SU-DHL-6 (cell line): ENCODE measurements at regions not wholly inside any gene's neighbourhood (a gene's known extent, or its start where the extent isn't known, plus 50 kb on each side); places are given as distances from the start of the nearest gene placed in this dataset.

Experiments
- H2AFZ ChIP-seq: fragments of 200-600 bp; sonication (generic); 2 replicates; pipeline ENCODE4 v1.6.1; 2014; ENCODE audit warnings: low read depth, mild to moderate bottlenecking, moderate library complexity, mixed read lengths, antibody characterized with exemption, low read length; ENCODE audit not compliant: severe bottlenecking
- H3F3A ChIP-seq: fragments of 200-600 bp; shearing (Covaris generic); 2 replicates; pipeline ENCODE4 v1.6.0; 2016; ENCODE audit warnings: antibody characterized with exemption, mild to moderate bottlenecking; ENCODE audit not compliant: insufficient read depth
- H3K27ac ChIP-seq: fragments of 200-600 bp; sonication (generic); 2 replicates; pipeline ENCODE4 v1.5.1; 2016; ENCODE audit warnings: low read depth, mild to moderate bottlenecking, low read length, moderate library complexity, mixed read lengths
- H3K27me3 ChIP-seq: fragments of 200-600 bp; sonication (generic), shearing (Covaris generic); 2 replicates; pipeline ENCODE4 v1.6.0; 2014; ENCODE audit warnings: mild to moderate bottlenecking, low read length
- H3K36me3 ChIP-seq: fragments of 200-600 bp; sonication (generic); 2 replicates; pipeline ENCODE4 v1.6.1; 2014; ENCODE audit warnings: mild to moderate bottlenecking, low read length, mixed read lengths
- H3K4me2 ChIP-seq: fragments of 300-600, 200-600 bp; shearing (Covaris generic), sonication (generic); 2 replicates; pipeline ENCODE4 v1.6.0; 2014; ENCODE audit warnings: low read length, low read depth, mild to moderate bottlenecking; ENCODE audit not compliant: poor library complexity, severe bottlenecking
- H3K4me3 ChIP-seq: fragments of 200-600 bp; sonication (generic); 2 replicates; pipeline ENCODE4 v1.5.1; 2014; ENCODE audit warnings: antibody characterized with exemption, low read length, mild to moderate bottlenecking, mixed read lengths; ENCODE audit not compliant: insufficient read depth, poor library complexity, severe bottlenecking
- H3K79me2 ChIP-seq: fragments of 200-600 bp; sonication (generic); 2 replicates; pipeline ENCODE4 v1.6.1; 2014; ENCODE audit warnings: mild to moderate bottlenecking, low read length, moderate library complexity; ENCODE audit not compliant: insufficient read depth
- H3K9ac ChIP-seq: fragments of 200-600 bp; sonication (generic); 2 replicates; pipeline ENCODE4 v1.7.0; 2014; ENCODE audit warnings: mild to moderate bottlenecking, low read length
- H3K9me2 ChIP-seq: fragments of 200-600 bp; sonication (generic); replicated peaks from 2 replicates; pipeline ENCODE4 v1.6.1; 2014; ENCODE audit warnings: low read length; ENCODE audit not compliant: insufficient read depth
- H3K9me3 ChIP-seq: fragments of 200-600 bp; sonication (generic); 2 replicates; pipeline ENCODE4 v1.6.1; 2014; ENCODE audit warnings: low read length, mixed read lengths; ENCODE audit not compliant: insufficient read depth
- H4K20me1 ChIP-seq: fragments of 200-600 bp; sonication (generic); 2 replicates; pipeline ENCODE4 v1.6.1; 2014; ENCODE audit warnings: low read depth, mild to moderate bottlenecking, antibody characterized with exemption, low read length, moderate library complexity, mixed read lengths
- CTCF ChIP-seq: fragments of 200-600 bp; sonication (generic); IDR thresholded peaks from one replicate; pipeline ENCODE4 v1.5.1; 2017; ENCODE audit warnings: antibody characterized with exemption, mild to moderate bottlenecking, low read length, moderate library complexity; ENCODE audit not compliant: insufficient read depth, poor library complexity, severe bottlenecking
- EZH2phosphoT487 ChIP-seq: fragments of 200-600 bp; sonication (generic), shearing (Covaris generic); conservative IDR thresholded peaks from 2 replicates; pipeline ENCODE4 v1.6.1; 2018; ENCODE audit warnings: mild to moderate bottlenecking, antibody characterized with exemption, low read length, moderate library complexity, mixed read lengths

- Histone ChIP-seq H3K27me3 (0 out of 2 replicates have a peak, but pooled peaks cover 4% of the 10 kb centered on the region), H3K9me3 (peaks cover 12% of the 10 kb centered on the region; the same call in 1 of the 2 replicates)
These were observed 66.3 kb upstream of the GLI2 start for GRCh38 chr2:120669121-120669952.

GRCh38 chr2:120669971-120670370 lies 65.7 kb upstream of the GLI2 start:
- H2AFZ ChIP-seq, result no peak overlapping the region
- 0 out of 2 replicates have a peak, but pooled peaks cover 4% of the 10 kb centered on the region for H3K27me3 ChIP-seq
- H3K9me2 ChIP-seq, result no peaks in the 10 kb centered on the region
- H4K20me1 ChIP-seq, result no peaks in the 10 kb centered on the region
- no peak overlapping the region for H3K4me3 ChIP-seq
- H3K79me2 ChIP-seq, result no peaks in the 10 kb centered on the region
- H3F3A ChIP-seq, result no peaks in the 10 kb centered on the region
- peaks cover 12% of the 10 kb centered on the region; the same call in 1 of the 2 replicates for H3K9me3 ChIP-seq
- no peak for TF ChIP-seq EZH2phosphoT487
- TF ChIP-seq CTCF, result no peak
- H3K9ac ChIP-seq, result no peak overlapping the region
- no peaks in the 10 kb centered on the region for H3K36me3 ChIP-seq
- no peak overlapping the region for H3K4me2 ChIP-seq
- no peak overlapping the region for H3K27ac ChIP-seq

More at GRCh38 chr2:120669121-120669952, 66.3 kb upstream of the GLI2 start:
- H3K4me2 ChIP-seq, result no peak overlapping the region
- H3K9me2 ChIP-seq, result no peaks in the 10 kb centered on the region
- H2AFZ ChIP-seq, result no peak overlapping the region
- no peaks in the 10 kb centered on the region for H4K20me1 ChIP-seq
- no peak overlapping the region for H3K27ac ChIP-seq
- H3K36me3 ChIP-seq, result no peaks in the 10 kb centered on the region
- TF ChIP-seq EZH2phosphoT487 (no peak), CTCF (no peak)
- H3K79me2 ChIP-seq, result no peaks in the 10 kb centered on the region
- H3K4me3 ChIP-seq, result no peak overlapping the region
- H3F3A ChIP-seq, result no peaks in the 10 kb centered on the region
- no peak overlapping the region for H3K9ac ChIP-seq

- H3F3A ChIP-seq, result no peaks in the 10 kb centered on the region
- H3K27me3 ChIP-seq, result 0 out of 2 replicates have a peak, but pooled peaks cover 4% of the 10 kb centered on the region
- peaks cover 12% of the 10 kb centered on the region; the same call in 1 of the 2 replicates for H3K9me3 ChIP-seq
- H4K20me1 ChIP-seq, result no peaks in the 10 kb centered on the region
- H3K27ac ChIP-seq, result no peak overlapping the region
- H2AFZ ChIP-seq, result no peak overlapping the region
- H3K9me2 ChIP-seq, result no peaks in the 10 kb centered on the region
- H3K4me3 ChIP-seq, result no peak overlapping the region
- H3K9ac ChIP-seq, result no peak overlapping the region
- H3K79me2 ChIP-seq, result no peaks in the 10 kb centered on the region
- no peak for TF ChIP-seq EZH2phosphoT487
- TF ChIP-seq CTCF, result no peak
- H3K4me2 ChIP-seq, result no peak overlapping the region
- H3K36me3 ChIP-seq, result no peaks in the 10 kb centered on the region
These were observed 65.3 kb upstream of the GLI2 start for GRCh38 chr2:120670371-120670770.
